Transverse colon (tissue), 4 donors: ENCODE measurements at regions not wholly inside any gene's neighbourhood (a gene's known extent, or its start where the extent isn't known, plus 50 kb on each side); places are given as distances from the start of the nearest gene placed in this dataset.

Experiments
- DNase-seq: peaks from one replicate; pipeline ENCODE4 v3.0.0-alpha.2; 2019
- H3K27ac ChIP-seq, 4 donors: fragments of 200-600 bp; sonication (generic); 2 replicates each; pipeline ENCODE4 v1.5.1; 2016 to 2018; ENCODE audit warnings: inconsistent platforms in 4 of 4
- H3K27me3 ChIP-seq: fragments of 200-600 bp; sonication (generic); 2 replicates; pipeline ENCODE4 v1.5.1; 2017; ENCODE audit warnings: inconsistent platforms
- H3K36me3 ChIP-seq, 4 donors: fragments of 200-600 bp; sonication (generic); 2 replicates each; pipeline ENCODE4 v1.5.1; 2017 to 2019; ENCODE audit warnings: inconsistent platforms in 4 of 4
- H3K4me1 ChIP-seq, 4 donors: fragments of 200-600 bp; sonication (generic); 2 replicates each; pipeline ENCODE4 v1.5.1; 2017 to 2020; ENCODE audit warnings: inconsistent platforms in 4 of 4
- H3K4me3 ChIP-seq, 4 donors: fragments of 200-600 bp; sonication (generic); 1 replicate in 1 of 4; 2 replicates in 3 of 4; pipeline versions ENCODE4 v1.5.1 to v1.6.1; 2017 to 2019; ENCODE audit warnings: inconsistent platforms in 4 of 4
- H3K9me3 ChIP-seq, 2 donors: fragments of 200-600 bp; sonication (generic); 2 replicates each; pipeline ENCODE4 v1.5.1; 2017 to 2019; ENCODE audit warnings: inconsistent platforms in 2 of 2
- EP300 ChIP-seq: sonication (generic); formaldehyde crosslinking; IDR thresholded peaks from one replicate; pipeline ENCODE4 v1.6.1; 2017; ENCODE audit warnings: antibody characterized with exemption, low read depth
- POLR2A ChIP-seq: fragments of 450-650 bp; IDR thresholded peaks from one replicate; pipeline ENCODE4 v1.6.1; 2016; ENCODE audit warnings: antibody characterized with exemption, mild to moderate bottlenecking, moderate library complexity
- POLR2AphosphoS5 ChIP-seq, 3 donors: sonication (generic); formaldehyde crosslinking; IDR thresholded peaks; one replicate each; pipeline ENCODE4 v1.6.1; 2016; ENCODE audit warnings: antibody characterized with exemption in 3 of 3
- WGBS, 2 donors: methylation state at CpG; one replicate each; pipeline ENCODE4 v1.1.5; 2018; ENCODE audit warnings: low coverage in 1 of 2; 5-methylcytosine and 5-hydroxymethylcytosine counted together
- in situ Hi-C, 4 donors: fragments of 200-750 bp; cut with MboI; loops; one replicate each; pipeline versions ENCODE4 v1.15.0 to v1.15.1; 2017; ENCODE audit warnings: low sequenced_read_pairs in 3 of 4, low pct_ligation_motif_present in 1 of 4, low pct_unique_long_range_greater_than_20kb in 1 of 4
- intact Hi-C: fragments of 100-400 bp; cut with DNase I; formaldehyde crosslinking; loops from one replicate; pipeline ENCODE4 v1.15.1; 2023; ENCODE audit warnings: low total_unique reads
- TF ChIP-seq, protein P1 (sequence below), 5 experiments: fragments of 200-600 bp in 3 of 5; fragments of 450-650 bp in 2 of 5; sonication (generic) in 3 of 5; IDR thresholded peaks; 1 replicate in 2 of 5; 2 replicates in 3 of 5; pipeline ENCODE4 v1.5.1; 2016 to 2017; ENCODE audit warnings: antibody characterized with exemption in 5 of 5, inconsistent platforms in 3 of 5, mild to moderate bottlenecking in 2 of 5, moderate library complexity in 1 of 5

DNA sequence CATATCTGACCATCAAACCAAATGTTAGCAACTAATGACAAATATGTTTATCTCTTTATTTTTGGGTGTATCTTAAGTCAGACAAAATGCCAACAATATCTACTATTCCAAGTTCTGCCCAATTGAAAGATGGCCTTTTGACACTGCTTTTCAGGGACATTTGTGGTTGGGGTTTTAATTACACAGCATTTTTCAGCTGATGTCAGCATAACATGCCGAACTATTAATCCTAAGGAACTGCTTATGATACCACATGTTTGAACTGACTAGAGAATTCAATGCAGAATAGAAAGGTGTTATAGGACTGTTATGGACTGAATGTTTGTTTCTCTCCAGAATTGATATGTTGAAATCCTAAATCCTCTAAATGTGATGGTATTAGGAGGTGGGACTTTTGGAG is 445.1 kb downstream of the TMA16 start:
- WGBS, 2 donors, result 85 to 100% methylated on average over 1 of the region's 1 CpG
- Histone ChIP-seq H3K27me3 (no peaks in the 10 kb centered on the region), H3K9me3 (no peaks in the 10 kb centered on the region), H3K27ac (no peak overlapping the region), H3K4me1 (no peaks in the 10 kb centered on the region), H3K36me3 (no peaks in the 10 kb centered on the region), H3K4me3 (no peak overlapping the region)
- DNase-seq, result no peak
- in situ Hi-C loops, result no loop called here
- intact Hi-C loops, result no loop called here
- TF ChIP-seq, protein P1, sequence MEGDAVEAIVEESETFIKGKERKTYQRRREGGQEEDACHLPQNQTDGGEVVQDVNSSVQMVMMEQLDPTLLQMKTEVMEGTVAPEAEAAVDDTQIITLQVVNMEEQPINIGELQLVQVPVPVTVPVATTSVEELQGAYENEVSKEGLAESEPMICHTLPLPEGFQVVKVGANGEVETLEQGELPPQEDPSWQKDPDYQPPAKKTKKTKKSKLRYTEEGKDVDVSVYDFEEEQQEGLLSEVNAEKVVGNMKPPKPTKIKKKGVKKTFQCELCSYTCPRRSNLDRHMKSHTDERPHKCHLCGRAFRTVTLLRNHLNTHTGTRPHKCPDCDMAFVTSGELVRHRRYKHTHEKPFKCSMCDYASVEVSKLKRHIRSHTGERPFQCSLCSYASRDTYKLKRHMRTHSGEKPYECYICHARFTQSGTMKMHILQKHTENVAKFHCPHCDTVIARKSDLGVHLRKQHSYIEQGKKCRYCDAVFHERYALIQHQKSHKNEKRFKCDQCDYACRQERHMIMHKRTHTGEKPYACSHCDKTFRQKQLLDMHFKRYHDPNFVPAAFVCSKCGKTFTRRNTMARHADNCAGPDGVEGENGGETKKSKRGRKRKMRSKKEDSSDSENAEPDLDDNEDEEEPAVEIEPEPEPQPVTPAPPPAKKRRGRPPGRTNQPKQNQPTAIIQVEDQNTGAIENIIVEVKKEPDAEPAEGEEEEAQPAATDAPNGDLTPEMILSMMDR (IDR thresholded peaks at IDR 0.05), result no peak
- TF ChIP-seq POLR2A (no peak), EP300 (no peak), POLR2AphosphoS5 (IDR thresholded peaks at IDR 0.05) (no peak)

GRCh38 chr4:163941221-163941905 is 446.9 kb downstream of the TMA16 start:
- Histone ChIP-seq H3K4me3 (no peak overlapping the region), H3K27ac (no peak overlapping the region), H3K36me3 (no peaks in the 10 kb centered on the region), H3K4me1 (no peaks in the 10 kb centered on the region), H3K9me3 (no peaks in the 10 kb centered on the region), H3K27me3 (no peaks in the 10 kb centered on the region)
- TF ChIP-seq, protein P1 (IDR thresholded peaks at IDR 0.05), result no peak
- no peak for TF ChIP-seq POLR2A
- TF ChIP-seq POLR2AphosphoS5 (IDR thresholded peaks at IDR 0.05), result no peak
- TF ChIP-seq EP300, result no peak
- intact Hi-C loops, result no loop called here
- in situ Hi-C loops, result no loop called here
- 59 to 64% methylated on average over 7 of the region's 7 CpGs for WGBS, 2 donors
- DNase-seq, result no peak

DNA sequence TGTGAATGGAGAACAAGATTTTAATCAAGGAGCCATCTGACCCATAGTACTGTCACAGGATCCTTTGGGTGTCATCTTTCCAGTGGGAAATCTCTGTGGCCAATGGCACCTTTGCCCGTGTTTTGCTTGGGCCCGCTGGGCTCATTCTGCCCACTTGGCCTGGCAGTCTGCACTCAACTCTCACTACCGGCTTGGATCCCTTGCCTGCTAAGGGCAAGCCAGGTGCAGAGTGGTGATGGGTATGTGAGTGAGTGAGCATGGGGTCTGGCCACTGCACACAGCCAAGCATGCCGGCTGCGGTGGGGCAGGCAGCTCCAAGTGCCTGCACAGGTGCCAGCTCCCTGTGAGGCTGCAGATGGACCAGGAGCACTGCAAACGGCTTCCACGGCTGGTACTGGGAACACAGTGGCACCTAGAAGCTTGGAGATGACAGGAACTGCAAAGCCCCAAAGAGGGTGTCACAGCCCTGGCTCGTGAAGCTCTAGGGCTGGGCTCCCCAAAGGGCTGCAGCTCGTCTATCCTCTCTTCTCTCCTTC is 454.5 kb downstream of the TMA16 start:
- WGBS, 2 donors, result 81% methylated on average over 8 of the region's 9 CpGs; no CpG with 5 or more reads in 1 of the 2 donors
- Histone ChIP-seq H3K9me3 (no peaks in the 10 kb centered on the region), H3K27ac (no peak overlapping the region), H3K27me3 (no peaks in the 10 kb centered on the region), H3K4me3 (no peak overlapping the region), H3K4me1 (no peaks in the 10 kb centered on the region), H3K36me3 (no peaks in the 10 kb centered on the region)
- no peak for DNase-seq
- in situ Hi-C loops (no loop called here), intact Hi-C loops (no loop called here)
- TF ChIP-seq, protein P1 (IDR thresholded peaks at IDR 0.05), result no peak
- no peak for TF ChIP-seq POLR2A
- TF ChIP-seq POLR2AphosphoS5 (IDR thresholded peaks at IDR 0.05), result no peak
- TF ChIP-seq EP300, result no peak

GRCh38 chr4:163949976-163950601 is 455.6 kb downstream of the TMA16 start:
- in situ Hi-C loops (no loop called here), intact Hi-C loops (no loop called here)
- Histone ChIP-seq H3K27ac (no peak overlapping the region), H3K4me1 (no peaks in the 10 kb centered on the region), H3K36me3 (no peaks in the 10 kb centered on the region), H3K9me3 (no peaks in the 10 kb centered on the region), H3K27me3 (no peaks in the 10 kb centered on the region), H3K4me3 (no peak overlapping the region)
- WGBS, 2 donors, result 75% methylated on average over 11 of the region's 11 CpGs; no CpG with 5 or more reads in 1 of the 2 donors
- no peak for DNase-seq
- TF ChIP-seq POLR2AphosphoS5 (IDR thresholded peaks at IDR 0.05) (no peak), EP300 (no peak), POLR2A (no peak)
- TF ChIP-seq, protein P1 (IDR thresholded peaks at IDR 0.05), result no peak
